SJSA1 (cell line): ENCODE measurements at regions not wholly inside any gene's neighbourhood (a gene's known extent, or its start where the extent isn't known, plus 50 kb on each side); places are given as distances from the start of the nearest gene placed in this dataset.
"Not testable (repeated sequence)": the region's sequence is repeated elsewhere in the genome, so short reads cannot be mapped to it uniquely, and the experiment has no call there.

ENCODE experiments used
- DNase-seq, 2 experiments: peaks; one replicate each; pipeline ENCODE4 v3.0.0-alpha.2; 2015 to 2020; ENCODE audit warnings: low spot score in 2 of 2, low read depth in 1 of 2
- H3K27ac ChIP-seq: fragments of 250-450 bp; sonication (Bioruptor Pico); 2 replicates; pipeline ENCODE4 v1.5.1; 2020; ENCODE audit warnings: mild to moderate bottlenecking, moderate library complexity
- H3K27me3 ChIP-seq: fragments of 250-450 bp; sonication (Bioruptor Pico); replicated peaks from 2 replicates; pipeline ENCODE4 v1.5.1; 2020; ENCODE audit warnings: mild to moderate bottlenecking, moderate library complexity
- H3K36me3 ChIP-seq: fragments of 250-450 bp; sonication (Bioruptor Pico); 2 replicates; pipeline ENCODE4 v1.5.1; 2020; ENCODE audit warnings: mild to moderate bottlenecking
- H3K4me1 ChIP-seq: fragments of 250-450 bp; sonication (Bioruptor Pico); replicated peaks from 2 replicates; pipeline ENCODE4 v1.6.1; 2021; ENCODE audit warnings: mild to moderate bottlenecking
- H3K4me3 ChIP-seq: fragments of 250-450 bp; sonication (Bioruptor Pico); 2 replicates; pipeline ENCODE4 v1.5.1; 2020; ENCODE audit warnings: mild to moderate bottlenecking
- H3K9me3 ChIP-seq: fragments of 250-450 bp; sonication (Bioruptor Pico); replicated peaks from 2 replicates; pipeline ENCODE4 v1.5.1; 2020; ENCODE audit warnings: mild to moderate bottlenecking

- Histone ChIP-seq H3K4me3 (no peak overlapping the region), H3K27me3 (no peaks in the 10 kb centered on the region), H3K4me1 (no peaks in the 10 kb centered on the region), H3K27ac (no peak overlapping the region), H3K9me3 (no peaks in the 10 kb centered on the region), H3K36me3 (no peaks in the 10 kb centered on the region)
- DNase-seq = no peak
These were observed 122.0 kb upstream of the MYCN start for GRCh38 chr2:15818318-15818753.

- no peaks in the 10 kb centered on the region for H3K9me3 ChIP-seq
- H3K36me3 ChIP-seq = no peaks in the 10 kb centered on the region
- H3K27me3 ChIP-seq = no peaks in the 10 kb centered on the region
- H3K4me3 ChIP-seq = no peak overlapping the region
- no peak overlapping the region for H3K27ac ChIP-seq
- no peaks in the 10 kb centered on the region for H3K4me1 ChIP-seq
- no peak for DNase-seq
These were observed 121.5 kb upstream of the MYCN start for GRCh38 chr2:15818881-15819280.

GRCh38 chr2:15819562-15820256 lies 120.6 kb upstream of the MYCN start:
- no peak for DNase-seq

GRCh38 chr2:15820257-15820566 lies 120.1 kb upstream of the MYCN start:
- no peak for DNase-seq
- no peaks in the 10 kb centered on the region for H3K9me3 ChIP-seq
- no peaks in the 10 kb centered on the region for H3K4me1 ChIP-seq
- no peaks in the 10 kb centered on the region for H3K27me3 ChIP-seq
- H3K27ac ChIP-seq = no peak overlapping the region
- H3K36me3 ChIP-seq = no peaks in the 10 kb centered on the region
- H3K4me3 ChIP-seq = no peak overlapping the region

More at GRCh38 chr2:15819562-15820256, 120.6 kb upstream of the MYCN start:
- Histone ChIP-seq H3K27me3 (no peaks in the 10 kb centered on the region), H3K4me3 (no peak overlapping the region), H3K9me3 (no peaks in the 10 kb centered on the region), H3K4me1 (no peaks in the 10 kb centered on the region), H3K27ac (no peak overlapping the region), H3K36me3 (no peaks in the 10 kb centered on the region)

GRCh38 chr2:15820927-15821326 lies 119.4 kb upstream of the MYCN start:
- Histone ChIP-seq H3K4me3 (no peak overlapping the region), H3K36me3 (no peaks in the 10 kb centered on the region), H3K9me3 (no peaks in the 10 kb centered on the region), H3K4me1 (no peaks in the 10 kb centered on the region), H3K27ac (no peak overlapping the region), H3K27me3 (no peaks in the 10 kb centered on the region)
- DNase-seq = no peak

- no peak for DNase-seq
- no peak overlapping the region for H3K27ac ChIP-seq
- H3K4me1 ChIP-seq = no peaks in the 10 kb centered on the region
- no peaks in the 10 kb centered on the region for H3K36me3 ChIP-seq
- H3K27me3 ChIP-seq = no peaks in the 10 kb centered on the region
- H3K4me3 ChIP-seq = no peak overlapping the region
- H3K9me3 ChIP-seq = no peaks in the 10 kb centered on the region
These were observed 118.0 kb upstream of the MYCN start for GRCh38 chr2:15822151-15823044.

GRCh38 chr2:15823459-15824396 lies 116.6 kb upstream of the MYCN start:
- Histone ChIP-seq H3K9me3 (no peaks in the 10 kb centered on the region), H3K4me3 (no peak overlapping the region), H3K27me3 (no peaks in the 10 kb centered on the region), H3K36me3 (no peaks in the 10 kb centered on the region), H3K27ac (no peak overlapping the region), H3K4me1 (no peaks in the 10 kb centered on the region)
- no peak for DNase-seq

- H3K4me3 ChIP-seq, H3K27ac ChIP-seq, H3K27me3 ChIP-seq, H3K4me1 ChIP-seq, H3K36me3 ChIP-seq, H3K9me3 ChIP-seq, DNase-seq: not testable (repeated sequence)
These were observed 115.9 kb upstream of the MYCN start for GRCh38 chr2:15824467-15824866.

- no peak for DNase-seq
- no peak overlapping the region for H3K27ac ChIP-seq
- no peaks in the 10 kb centered on the region for H3K36me3 ChIP-seq
- H3K27me3 ChIP-seq = no peaks in the 10 kb centered on the region
- H3K4me3 ChIP-seq = no peak overlapping the region
- no peaks in the 10 kb centered on the region for H3K9me3 ChIP-seq
- no peaks in the 10 kb centered on the region for H3K4me1 ChIP-seq
These were observed 114.9 kb upstream of the MYCN start for GRCh38 chr2:15825276-15825980.

- Histone ChIP-seq H3K9me3 (no peaks in the 10 kb centered on the region), H3K27ac (no peak overlapping the region), H3K27me3 (no peaks in the 10 kb centered on the region), H3K36me3 (no peaks in the 10 kb centered on the region), H3K4me3 (no peak overlapping the region), H3K4me1 (no peaks in the 10 kb centered on the region)
- no peak for DNase-seq
These were observed 114.1 kb upstream of the MYCN start for GRCh38 chr2:15826273-15826717.

- no peak for DNase-seq
- H3K27me3 ChIP-seq = no peaks in the 10 kb centered on the region
- no peaks in the 10 kb centered on the region for H3K36me3 ChIP-seq
- no peak overlapping the region for H3K4me3 ChIP-seq
- no peaks in the 10 kb centered on the region for H3K9me3 ChIP-seq
- no peak overlapping the region for H3K27ac ChIP-seq
- H3K4me1 ChIP-seq = no peaks in the 10 kb centered on the region
These were observed 113.3 kb upstream of the MYCN start for GRCh38 chr2:15827001-15827400.

- Histone ChIP-seq H3K36me3 (no peaks in the 10 kb centered on the region), H3K4me3 (no peak overlapping the region), H3K27me3 (no peaks in the 10 kb centered on the region), H3K27ac (no peak overlapping the region), H3K9me3 (no peaks in the 10 kb centered on the region), H3K4me1 (no peaks in the 10 kb centered on the region)
- DNase-seq = no peak
These were observed 111.8 kb upstream of the MYCN start for GRCh38 chr2:15828576-15828975.

GRCh38 chr2:15829091-15829801 lies 111.1 kb upstream of the MYCN start:
- H3K36me3 ChIP-seq = no peaks in the 10 kb centered on the region
- no peak overlapping the region for H3K27ac ChIP-seq
- H3K27me3 ChIP-seq = no peaks in the 10 kb centered on the region
- H3K4me3 ChIP-seq = no peak overlapping the region
- H3K9me3 ChIP-seq = no peaks in the 10 kb centered on the region
- no peak for DNase-seq
- H3K4me1 ChIP-seq = no peaks in the 10 kb centered on the region
